ENCODE measurements at regions not wholly inside any gene's neighbourhood (a gene's known extent, or its start where the extent isn't known, plus 50 kb on each side); places are given as distances from the start of the nearest gene placed in this dataset.

- no peak for DNase-seq (ENCODE audit: low spot score)
- no peak for TF ChIP-seq POLR2AphosphoS5 (IDR thresholded peaks at IDR 0.05)
- no peak for TF ChIP-seq CTCF (IDR thresholded peaks at IDR 0.05)
- TF ChIP-seq POLR2A (IDR thresholded peaks at IDR 0.05) = no peak
- Histone ChIP-seq H3K9me3 (no peaks in the 10 kb centered on the region), H3K36me3 (no peaks in the 10 kb centered on the region), H3K4me3 (no peak overlapping the region), H3K27ac (no peak overlapping the region), H3K4me1 (replicated peaks) (no peaks in the 10 kb centered on the region), H3K27me3 (replicated peaks; ENCODE audit: insufficient read depth) (no peaks in the 10 kb centered on the region)
- intact Hi-C loops (cut with DNase I) = no loop called here
- WGBS = 57% methylated on average over 9 of the region's 9 CpGs
Observed at GRCh38 chr15:38042707-38043445, 108.4 kb downstream of the TMCO5A start.

- Histone ChIP-seq H3K4me1 (replicated peaks) (no peaks in the 10 kb centered on the region), H3K4me3 (no peak overlapping the region), H3K36me3 (no peaks in the 10 kb centered on the region), H3K27ac (no peak overlapping the region), H3K9me3 (no peaks in the 10 kb centered on the region), H3K27me3 (replicated peaks; ENCODE audit: insufficient read depth) (no peaks in the 10 kb centered on the region)
- DNase-seq (ENCODE audit: low spot score) = no peak
- no peak for TF ChIP-seq POLR2AphosphoS5 (IDR thresholded peaks at IDR 0.05)
- TF ChIP-seq POLR2A (IDR thresholded peaks at IDR 0.05) = no peak
- TF ChIP-seq CTCF (IDR thresholded peaks at IDR 0.05) = no peak
- WGBS = 84% methylated on average over 4 of the region's 4 CpGs
- intact Hi-C loops (cut with DNase I) = no loop called here
Observed at GRCh38 chr15:38046257-38047051, 112.0 kb downstream of the TMCO5A start.

- WGBS = 95% methylated on average over 3 of the region's 3 CpGs
Observed at GRCh38 chr15:38048001-38048455, 113.6 kb downstream of the TMCO5A start.

GRCh38 chr15:38049891-38050290, 115.5 kb downstream of the TMCO5A start:
- no peak for DNase-seq (ENCODE audit: low spot score)
- H3K27ac ChIP-seq = no peak overlapping the region
- intact Hi-C loops (cut with DNase I) = no loop called here
- no peaks in the 10 kb centered on the region for H3K9me3 ChIP-seq
- no peaks in the 10 kb centered on the region for H3K4me1 ChIP-seq (replicated peaks)
- TF ChIP-seq CTCF (IDR thresholded peaks at IDR 0.05) = no peak
- no peak for TF ChIP-seq POLR2A (IDR thresholded peaks at IDR 0.05)
- TF ChIP-seq POLR2AphosphoS5 (IDR thresholded peaks at IDR 0.05) = no peak
- WGBS = 89% methylated on average over 4 of the region's 4 CpGs
- H3K36me3 ChIP-seq = no peaks in the 10 kb centered on the region
- H3K4me3 ChIP-seq = no peak overlapping the region
- H3K27me3 ChIP-seq (replicated peaks; ENCODE audit: insufficient read depth) = no peaks in the 10 kb centered on the region

More at GRCh38 chr15:38048001-38048455, 113.6 kb downstream of the TMCO5A start:
- intact Hi-C loops (cut with DNase I) = no loop called here
- no peak for DNase-seq (ENCODE audit: low spot score)
- Histone ChIP-seq H3K36me3 (no peaks in the 10 kb centered on the region), H3K4me1 (replicated peaks) (no peaks in the 10 kb centered on the region), H3K9me3 (no peaks in the 10 kb centered on the region), H3K27ac (no peak overlapping the region), H3K27me3 (replicated peaks; ENCODE audit: insufficient read depth) (no peaks in the 10 kb centered on the region), H3K4me3 (no peak overlapping the region)
- no peak for TF ChIP-seq POLR2A (IDR thresholded peaks at IDR 0.05)
- TF ChIP-seq POLR2AphosphoS5 (IDR thresholded peaks at IDR 0.05) = no peak
- no peak for TF ChIP-seq CTCF (IDR thresholded peaks at IDR 0.05)
